Erythroblast (primary cell): ENCODE measurements at regions not wholly inside any gene's neighbourhood (a gene's known extent, or its start where the extent isn't known, plus 50 kb on each side); places are given as distances from the start of the nearest gene placed in this dataset.

ENCODE experiments used
- GATA1 ChIP-seq: IDR thresholded peaks from 2 replicates; pipeline ENCODE4 v1.6.1; 2011; ENCODE audit warnings: low read depth, mild to moderate bottlenecking, control low read depth, low read length, moderate library complexity
- POLR2A ChIP-seq: IDR thresholded peaks from 2 replicates; pipeline ENCODE4 v1.6.1; 2011; ENCODE audit warnings: mild to moderate bottlenecking, low read length

DNA sequence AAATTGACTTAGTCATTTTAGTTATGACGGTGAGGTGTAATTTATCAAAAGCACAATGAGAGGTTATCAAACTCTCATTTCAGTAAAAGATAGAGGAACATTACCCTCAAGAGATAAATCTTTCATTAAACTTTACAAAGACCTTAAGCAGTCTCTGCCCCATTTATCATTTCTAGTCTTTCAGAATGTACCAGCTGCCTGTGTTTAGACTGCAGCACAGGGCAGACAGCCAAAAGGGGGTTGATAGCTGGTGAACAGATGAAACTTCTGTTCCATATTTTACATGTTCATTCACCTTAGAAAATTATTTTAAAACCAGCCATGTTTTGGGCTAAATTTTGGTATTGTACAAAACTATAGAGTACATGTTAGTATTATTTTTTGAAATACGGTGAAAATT lies 514.6 kb upstream of the CNTN3 start:
- TF ChIP-seq POLR2A (no peak), GATA1 (no peak)
